ENCODE measurements at regions not wholly inside any gene's neighbourhood (a gene's known extent, or its start where the extent isn't known, plus 50 kb on each side); places are given as distances from the start of the nearest gene placed in this dataset.

GRCh38 chr6:132244744-132245143, 156.5 kb downstream of the MOXD1 start:
- DNase-seq (ENCODE audit: insufficient read length, low spot score) (no peak), FAIRE-seq (no peak)
- no peak for TF ChIP-seq POLR2A (IDR thresholded peaks at IDR 0.05; ENCODE audit: low read depth, low read length)

- no peak for FAIRE-seq
- no peak for TF ChIP-seq POLR2A (IDR thresholded peaks at IDR 0.05; ENCODE audit: low read depth, low read length)
- no peak for DNase-seq (ENCODE audit: insufficient read length, low spot score)
Measured at GRCh38 chr6:132236744-132237143, 164.5 kb downstream of the MOXD1 start.

DNA sequence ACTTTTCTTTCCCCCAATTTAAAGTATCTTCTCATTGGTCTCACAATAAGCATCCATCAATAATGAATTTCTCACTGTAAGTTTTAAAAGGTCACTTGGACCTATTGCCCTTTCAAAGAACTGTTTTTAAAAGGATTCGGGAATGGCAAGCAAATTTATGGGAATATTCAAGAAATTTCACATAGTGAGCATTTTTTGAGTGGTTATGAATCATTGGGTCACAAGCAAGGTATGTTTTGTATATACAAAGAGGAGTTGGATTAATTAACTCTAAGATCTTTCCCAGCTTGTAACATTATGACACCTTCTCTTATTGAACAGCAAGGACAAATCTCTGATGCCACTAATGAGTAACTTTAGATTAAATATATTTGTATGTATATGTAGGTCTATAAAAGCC, 165.0 kb downstream of the MOXD1 start:
- FAIRE-seq (no peak), DNase-seq (ENCODE audit: insufficient read length, low spot score) (no peak)
- TF ChIP-seq POLR2A (IDR thresholded peaks at IDR 0.05; ENCODE audit: low read depth, low read length) = no peak

DNA sequence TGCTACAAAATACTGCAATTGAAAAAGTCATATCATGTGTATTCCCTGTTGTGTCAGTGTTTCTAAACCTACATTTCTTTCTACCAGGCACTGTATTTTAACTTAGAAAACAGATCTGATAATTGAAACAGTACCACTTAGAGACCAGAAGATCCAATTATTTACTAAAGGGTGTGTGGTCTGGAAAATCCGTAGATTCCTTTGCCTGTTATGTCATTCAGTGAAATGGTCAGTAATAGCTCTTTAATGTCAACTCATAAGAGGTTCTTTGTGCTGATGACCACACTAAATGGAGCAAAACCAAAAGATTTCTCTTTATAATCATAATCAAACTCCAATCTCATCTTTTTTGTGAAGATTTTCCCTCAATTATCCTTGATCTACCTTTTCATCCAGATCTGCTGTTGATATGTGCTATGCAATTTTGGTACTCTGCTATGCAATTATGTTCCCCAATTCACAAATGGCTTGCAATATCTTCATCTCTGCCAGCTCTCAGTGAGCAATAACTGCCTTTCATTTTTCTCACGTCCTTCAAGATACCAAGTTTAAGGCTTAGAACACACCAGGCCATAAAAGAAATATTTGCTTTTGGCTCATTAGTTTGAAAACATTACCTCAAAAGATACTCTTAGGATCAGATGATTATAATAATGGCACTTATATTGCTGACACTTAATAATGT, 165.5 kb downstream of the MOXD1 start:
- FAIRE-seq = no peak
- TF ChIP-seq POLR2A (IDR thresholded peaks at IDR 0.05; ENCODE audit: low read depth, low read length) = no peak
- no peak for DNase-seq (ENCODE audit: insufficient read length, low spot score)

GRCh38 chr6:132234356-132234755, 166.9 kb downstream of the MOXD1 start:
- DNase-seq (ENCODE audit: insufficient read length, low spot score) = no peak
- no peak for TF ChIP-seq POLR2A (IDR thresholded peaks at IDR 0.05; ENCODE audit: low read depth, low read length)
- no peak for FAIRE-seq

GRCh38 chr6:132231121-132231884, 170.0 kb downstream of the MOXD1 start:
- no peak for TF ChIP-seq POLR2A (IDR thresholded peaks at IDR 0.05; ENCODE audit: low read depth, low read length)
- DNase-seq (ENCODE audit: insufficient read length, low spot score) = no peak
- no peak for FAIRE-seq

DNA sequence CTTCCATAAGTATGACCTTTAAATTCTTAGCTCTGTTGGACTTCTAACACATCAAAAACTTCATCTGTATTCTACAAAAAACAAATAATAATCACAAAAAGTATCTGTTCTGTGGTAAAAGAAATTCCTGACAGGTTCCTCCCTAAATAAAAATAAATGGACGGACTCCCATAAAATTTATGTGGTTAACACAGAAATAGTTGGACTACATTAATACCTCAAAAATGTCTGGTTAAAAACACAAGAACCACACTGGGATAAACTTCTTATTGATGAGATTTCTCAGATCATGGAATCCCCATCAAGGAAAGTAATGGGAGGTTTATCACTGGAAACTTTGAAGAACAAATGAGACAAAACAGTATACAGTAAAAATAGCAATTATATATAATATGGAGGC, 172.4 kb downstream of the MOXD1 start:
- no peak for FAIRE-seq
- TF ChIP-seq POLR2A (IDR thresholded peaks at IDR 0.05; ENCODE audit: low read depth, low read length) = no peak
- no peak for DNase-seq (ENCODE audit: insufficient read length, low spot score)

- DNase-seq (ENCODE audit: insufficient read length, low spot score) = no peak
- TF ChIP-seq POLR2A (IDR thresholded peaks at IDR 0.05; ENCODE audit: low read depth, low read length) = no peak
- FAIRE-seq = no peak
Measured at GRCh38 chr6:132227904-132228303, 173.4 kb downstream of the MOXD1 start.

GRCh38 chr6:132224943-132225342, 176.3 kb downstream of the MOXD1 start:
- no peak for TF ChIP-seq POLR2A (IDR thresholded peaks at IDR 0.05; ENCODE audit: low read depth, low read length)
- DNase-seq (ENCODE audit: insufficient read length, low spot score) (no peak), FAIRE-seq (no peak)

GRCh38 chr6:132220800-132221199, 180.5 kb downstream of the MOXD1 start:
- TF ChIP-seq POLR2A (IDR thresholded peaks at IDR 0.05; ENCODE audit: low read depth, low read length) = no peak
- DNase-seq (ENCODE audit: insufficient read length, low spot score) = no peak
- FAIRE-seq = no peak

GRCh38 chr6:132219901-132220300, 181.4 kb downstream of the MOXD1 start:
- TF ChIP-seq POLR2A (IDR thresholded peaks at IDR 0.05; ENCODE audit: low read depth, low read length) = no peak
- FAIRE-seq = no peak
- no peak for DNase-seq (ENCODE audit: insufficient read length, low spot score)

- FAIRE-seq (no peak), DNase-seq (ENCODE audit: insufficient read length, low spot score) (no peak)
- TF ChIP-seq POLR2A (IDR thresholded peaks at IDR 0.05; ENCODE audit: low read depth, low read length) = no peak
Measured at GRCh38 chr6:132218059-132218696, 183.1 kb downstream of the MOXD1 start.

- FAIRE-seq (no peak), DNase-seq (ENCODE audit: insufficient read length, low spot score) (no peak)
- TF ChIP-seq POLR2A (IDR thresholded peaks at IDR 0.05; ENCODE audit: low read depth, low read length) = no peak
Measured at GRCh38 chr6:132215805-132216204, 185.5 kb downstream of the MOXD1 start.

DNA sequence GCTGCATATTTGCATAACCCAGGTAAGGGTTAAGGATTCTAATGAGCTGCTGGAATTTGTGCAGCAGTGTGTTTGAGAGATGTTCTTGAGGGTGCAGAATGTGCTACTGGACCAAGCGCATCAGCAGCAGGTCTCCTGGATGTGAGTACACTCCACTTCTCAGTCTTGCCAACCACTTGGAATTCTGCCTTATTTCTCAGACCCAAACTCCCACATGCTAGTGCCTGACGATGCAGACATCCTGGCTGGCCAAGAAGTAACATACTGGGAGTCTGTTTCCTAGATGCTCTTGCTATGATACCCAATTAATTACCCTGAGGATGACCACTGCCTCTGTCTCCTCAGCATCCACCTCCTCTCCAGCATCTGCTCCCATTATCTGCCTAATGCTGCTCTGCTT, 186.6 kb downstream of the MOXD1 start:
- TF ChIP-seq POLR2A (IDR thresholded peaks at IDR 0.05; ENCODE audit: low read depth, low read length) = no peak
- no peak for FAIRE-seq
- no peak for DNase-seq (ENCODE audit: insufficient read length, low spot score)

GRCh38 chr6:132213732-132214131, 187.5 kb downstream of the MOXD1 start:
- FAIRE-seq (no peak), DNase-seq (ENCODE audit: insufficient read length, low spot score) (no peak)
- no peak for TF ChIP-seq POLR2A (IDR thresholded peaks at IDR 0.05; ENCODE audit: low read depth, low read length)

Data from H54 (cell line).